KMS-11 (cell line): ENCODE measurements at regions not wholly inside any gene's neighbourhood (a gene's known extent, or its start where the extent isn't known, plus 50 kb on each side); places are given as distances from the start of the nearest gene placed in this dataset.

Source experiments
- H2AFZ ChIP-seq: fragments of 200-600 bp; sonication (generic); 2 replicates; pipeline ENCODE4 v1.6.1; 2016; ENCODE audit warnings: antibody characterized with exemption, mixed run types, low read depth
- H3K27ac ChIP-seq: fragments of 200-600 bp; sonication (generic); 2 replicates; pipeline ENCODE4 v1.6.1; 2016; ENCODE audit warnings: mild to moderate bottlenecking, mixed run types
- H3K27me3 ChIP-seq: fragments of 200-600 bp; sonication (generic); 2 replicates; pipeline ENCODE4 v1.6.1; 2017; ENCODE audit warnings: mild to moderate bottlenecking, low read depth, mixed run types, moderate library complexity; ENCODE audit not compliant: insufficient read depth
- H3K36me3 ChIP-seq: fragments of 200-600 bp; sonication (generic); 2 replicates; pipeline ENCODE4 v1.6.1; 2017; ENCODE audit warnings: mild to moderate bottlenecking, mixed run types; ENCODE audit not compliant: insufficient read depth
- H3K4me1 ChIP-seq: fragments of 200-600 bp; sonication (generic); 2 replicates; pipeline ENCODE4 v1.6.1; 2016; ENCODE audit warnings: mild to moderate bottlenecking, low read depth, mixed run types; ENCODE audit not compliant: poor library complexity, severe bottlenecking
- H3K4me2 ChIP-seq: fragments of 200-600 bp; sonication (generic); 2 replicates; pipeline ENCODE4 v1.7.0; 2016; ENCODE audit warnings: mild to moderate bottlenecking, mixed run types
- H3K4me3 ChIP-seq: fragments of 200-600 bp; sonication (generic); IDR thresholded peaks from 2 replicates; pipeline ENCODE4 v1.6.1; 2017; ENCODE audit warnings: low read depth, low read length, mixed read lengths; ENCODE audit not compliant: insufficient read depth
- H3K79me2 ChIP-seq: fragments of 200-600 bp; sonication (generic); 2 replicates; pipeline ENCODE4 v1.6.1; 2016; ENCODE audit warnings: low read depth, mixed run types; ENCODE audit not compliant: insufficient read depth
- H3K9ac ChIP-seq: fragments of 200-600 bp; sonication (generic); 2 replicates; pipeline ENCODE4 v1.6.1; 2016; ENCODE audit warnings: mild to moderate bottlenecking, mixed run types
- H4K20me1 ChIP-seq: fragments of 200-600 bp; sonication (generic); 2 replicates; pipeline ENCODE4 v1.6.1; 2016; ENCODE audit warnings: mild to moderate bottlenecking, mixed run types; ENCODE audit not compliant: insufficient read depth
- CTCF ChIP-seq: fragments of 200-600 bp; sonication (generic); conservative IDR thresholded peaks from 2 replicates; pipeline ENCODE4 v1.6.1; 2017; ENCODE audit warnings: low read depth, mild to moderate bottlenecking, antibody characterized with exemption, low read length, moderate library complexity, mixed read lengths

DNA sequence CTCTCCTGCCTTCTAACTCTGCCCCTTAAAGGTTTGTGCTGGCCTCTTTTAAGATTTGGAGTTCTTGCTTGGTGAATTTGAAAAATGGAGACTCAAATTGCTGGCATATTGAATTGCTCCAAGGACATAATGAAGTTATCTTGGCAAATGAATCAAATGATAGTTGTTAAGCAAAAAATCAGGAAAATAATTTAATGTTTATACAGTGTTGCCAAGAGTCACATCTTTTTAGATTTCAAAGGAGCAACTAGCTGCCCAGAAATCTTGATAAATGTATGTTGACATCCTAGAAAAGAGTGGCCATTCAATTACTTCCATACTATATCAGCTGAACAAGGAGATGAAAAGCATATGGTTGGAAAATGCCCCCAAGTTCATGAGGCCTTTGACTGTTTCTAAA lies 610.0 kb upstream of the LCORL start:
- no peaks in the 10 kb centered on the region for H4K20me1 ChIP-seq
- no peaks in the 10 kb centered on the region for H3K4me1 ChIP-seq
- no peak overlapping the region for H3K9ac ChIP-seq
- no peak overlapping the region for H2AFZ ChIP-seq
- H3K79me2 ChIP-seq = no peaks in the 10 kb centered on the region
- H3K4me3 ChIP-seq = no peak overlapping the region
- H3K36me3 ChIP-seq = no peaks in the 10 kb centered on the region
- no peak overlapping the region for H3K4me2 ChIP-seq
- H3K27me3 ChIP-seq = no peaks in the 10 kb centered on the region
- no peak overlapping the region for H3K27ac ChIP-seq
- no peak for TF ChIP-seq CTCF

- H3K27me3 ChIP-seq = no peaks in the 10 kb centered on the region
Measured at GRCh38 chr4:18630218-18631110, 608.9 kb upstream of the LCORL start.

DNA sequence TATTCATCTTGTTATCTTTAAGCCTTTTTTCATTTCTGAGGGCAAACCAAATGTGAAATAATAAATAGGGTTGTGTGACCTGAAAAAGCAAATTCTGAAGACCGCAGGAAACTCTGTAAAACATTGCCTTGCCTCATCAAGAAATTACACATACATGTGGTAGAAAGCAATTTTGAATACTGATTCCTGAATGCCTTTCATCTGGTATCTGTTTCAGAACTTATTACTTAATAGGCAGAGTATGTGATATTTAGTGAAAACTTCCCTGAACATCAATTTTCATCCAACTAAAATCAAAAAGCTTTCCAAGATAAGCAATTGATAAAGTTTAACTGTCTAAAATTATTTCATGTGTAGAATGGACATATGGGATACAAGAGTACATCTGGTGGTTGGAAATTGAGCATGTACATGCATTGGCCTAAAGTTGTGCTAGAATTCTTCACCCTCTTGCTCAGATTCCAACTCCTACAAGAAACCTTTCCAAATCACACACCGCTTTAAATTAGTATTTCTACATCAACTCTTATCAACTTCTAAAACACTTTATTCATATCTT lies 606.0 kb upstream of the LCORL start:
- no peak overlapping the region for H3K4me2 ChIP-seq
- no peaks in the 10 kb centered on the region for H3K27me3 ChIP-seq
- no peaks in the 10 kb centered on the region for H3K36me3 ChIP-seq
- no peaks in the 10 kb centered on the region for H3K79me2 ChIP-seq
- H3K27ac ChIP-seq = no peak overlapping the region
- no peaks in the 10 kb centered on the region for H4K20me1 ChIP-seq
- no peaks in the 10 kb centered on the region for H3K4me1 ChIP-seq
- TF ChIP-seq CTCF = no peak
- no peak overlapping the region for H3K4me3 ChIP-seq
- no peak overlapping the region for H3K9ac ChIP-seq
- H2AFZ ChIP-seq = no peak overlapping the region

More at GRCh38 chr4:18630218-18631110, 608.9 kb upstream of the LCORL start:
- Histone ChIP-seq H4K20me1 (no peaks in the 10 kb centered on the region), H3K79me2 (no peaks in the 10 kb centered on the region), H2AFZ (no peak overlapping the region), H3K9ac (no peak overlapping the region), H3K27ac (no peak overlapping the region), H3K4me2 (no peak overlapping the region), H3K4me1 (no peaks in the 10 kb centered on the region), H3K4me3 (no peak overlapping the region), H3K36me3 (no peaks in the 10 kb centered on the region)
- TF ChIP-seq CTCF = no peak

DNA sequence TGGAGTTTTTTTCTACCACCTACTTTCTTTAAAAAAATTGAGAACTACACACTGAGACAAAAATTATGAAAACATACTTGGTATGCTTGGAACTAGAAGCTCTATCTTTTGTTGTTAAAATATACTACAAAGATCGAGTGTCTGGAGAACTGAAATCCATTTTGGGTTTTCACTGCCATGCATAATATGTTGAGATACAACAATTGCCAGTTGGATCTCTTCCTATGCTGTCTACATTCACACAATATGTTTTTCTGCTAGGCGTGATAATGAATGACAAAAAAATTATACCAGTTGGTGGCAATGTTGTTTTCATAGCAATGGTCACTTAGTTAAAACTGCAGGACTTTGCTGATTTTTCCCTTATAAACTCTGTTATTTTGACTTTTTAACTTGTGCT lies 605.4 kb upstream of the LCORL start:
- no peak for TF ChIP-seq CTCF
- Histone ChIP-seq H3K27me3 (no peaks in the 10 kb centered on the region), H3K9ac (no peak overlapping the region)

More for the DNA sequence above, 605.4 kb upstream of the LCORL start:
- Histone ChIP-seq H3K4me3 (no peak overlapping the region), H3K36me3 (no peaks in the 10 kb centered on the region), H3K79me2 (no peaks in the 10 kb centered on the region), H3K4me1 (no peaks in the 10 kb centered on the region), H3K27ac (no peak overlapping the region), H4K20me1 (no peaks in the 10 kb centered on the region), H2AFZ (no peak overlapping the region), H3K4me2 (no peak overlapping the region)
